HG03025 (cell line): ENCODE measurements at regions not wholly inside any gene's neighbourhood (a gene's known extent, or its start where the extent isn't known, plus 50 kb on each side); places are given as distances from the start of the nearest gene placed in this dataset.
"Not testable (repeated sequence)": the region's sequence is repeated elsewhere in the genome, so short reads cannot be mapped to it uniquely, and the experiment has no call there.

Experiments used
- ATAC-seq: cut with Tn5 transposase; IDR thresholded peaks from one replicate; pipeline ENCODE4 v1.9.1; 2021; ENCODE audit warnings: mild to moderate bottlenecking, moderate library complexity; ENCODE audit not compliant: unreplicated experiment, low FRiP score

- no peak for ATAC-seq
Observed at GRCh38 chr4:78691334-78691754, 84.8 kb upstream of the BMP2K start.

GRCh38 chr4:78691971-78692821 lies 84.0 kb upstream of the BMP2K start:
- ATAC-seq, result peak; percentile 71

GRCh38 chr4:78692822-78693170 lies 83.4 kb upstream of the BMP2K start:
- no peak for ATAC-seq

- no peak for ATAC-seq
Observed at GRCh38 chr4:78693777-78694456, 82.2 kb upstream of the BMP2K start.

- no peak for ATAC-seq
Observed at GRCh38 chr4:78694457-78694787, 81.7 kb upstream of the BMP2K start.

GRCh38 chr4:78695910-78696309 lies 80.2 kb upstream of the BMP2K start:
- no peak for ATAC-seq

GRCh38 chr4:78703079-78703478 lies 73.1 kb upstream of the BMP2K start:
- ATAC-seq, result no peak

GRCh38 chr4:78704317-78704716 lies 71.8 kb upstream of the BMP2K start:
- no peak for ATAC-seq

- no peak for ATAC-seq
Observed at GRCh38 chr4:78704981-78705683, 71.0 kb upstream of the BMP2K start.

GRCh38 chr4:78706302-78706701 lies 69.8 kb upstream of the BMP2K start:
- ATAC-seq, result no peak

GRCh38 chr4:78707268-78707667 lies 68.9 kb upstream of the BMP2K start:
- peak; percentile 40 for ATAC-seq

- peak; percentile 56 for ATAC-seq
Observed at GRCh38 chr4:78707793-78708192, 68.4 kb upstream of the BMP2K start.

GRCh38 chr4:78710536-78710935 lies 65.6 kb upstream of the BMP2K start:
- no peak for ATAC-seq

- no peak for ATAC-seq
Observed at GRCh38 chr4:78711676-78712075, 64.5 kb upstream of the BMP2K start.

- ATAC-seq, result not testable (repeated sequence)
Observed at GRCh38 chr4:78714598-78714997, 61.6 kb upstream of the BMP2K start.

GRCh38 chr4:78715372-78715771 lies 60.8 kb upstream of the BMP2K start:
- ATAC-seq, result not testable (repeated sequence)

GRCh38 chr4:78717712-78718111 lies 58.4 kb upstream of the BMP2K start:
- not testable (repeated sequence) for ATAC-seq

- ATAC-seq, result no peak
Observed at GRCh38 chr4:78720204-78720603, 55.9 kb upstream of the BMP2K start.

GRCh38 chr4:78720994-78721677 lies 55.0 kb upstream of the BMP2K start:
- peak; percentile 82 for ATAC-seq

- ATAC-seq, result no peak
Observed at GRCh38 chr4:78721747-78722146, 54.4 kb upstream of the BMP2K start.

- no peak for ATAC-seq
Observed at GRCh38 chr4:78722320-78722719, 53.8 kb upstream of the BMP2K start.
